ENCODE measurements at regions not wholly inside any gene's neighbourhood (a gene's known extent, or its start where the extent isn't known, plus 50 kb on each side); places are given as distances from the start of the nearest gene placed in this dataset.
"Not testable (repeated sequence)": the region's sequence is repeated elsewhere in the genome, so short reads cannot be mapped to it uniquely, and the experiment has no call there.

DNA sequence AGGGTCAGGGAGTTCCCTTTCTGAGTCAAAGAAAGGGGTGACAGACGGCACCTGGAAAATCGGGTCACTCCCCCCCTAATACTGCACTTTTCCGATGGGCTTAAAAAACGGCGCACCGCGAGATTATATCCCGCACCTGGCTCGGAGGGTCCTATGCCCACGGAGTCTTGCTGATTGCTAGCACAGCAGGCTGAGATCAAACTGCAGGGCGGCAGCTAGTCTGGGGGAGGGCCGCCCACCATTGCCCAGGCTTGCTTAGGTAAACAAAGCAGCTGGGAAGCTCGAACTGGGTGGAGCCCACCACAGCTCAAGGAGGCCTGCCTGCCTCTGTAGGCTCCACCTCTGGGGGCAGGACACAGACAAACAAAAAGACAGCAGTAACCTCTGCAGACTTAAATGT, 240.5 kb downstream of the OR4A5 start:
- TF ChIP-seq, protein P1, sequence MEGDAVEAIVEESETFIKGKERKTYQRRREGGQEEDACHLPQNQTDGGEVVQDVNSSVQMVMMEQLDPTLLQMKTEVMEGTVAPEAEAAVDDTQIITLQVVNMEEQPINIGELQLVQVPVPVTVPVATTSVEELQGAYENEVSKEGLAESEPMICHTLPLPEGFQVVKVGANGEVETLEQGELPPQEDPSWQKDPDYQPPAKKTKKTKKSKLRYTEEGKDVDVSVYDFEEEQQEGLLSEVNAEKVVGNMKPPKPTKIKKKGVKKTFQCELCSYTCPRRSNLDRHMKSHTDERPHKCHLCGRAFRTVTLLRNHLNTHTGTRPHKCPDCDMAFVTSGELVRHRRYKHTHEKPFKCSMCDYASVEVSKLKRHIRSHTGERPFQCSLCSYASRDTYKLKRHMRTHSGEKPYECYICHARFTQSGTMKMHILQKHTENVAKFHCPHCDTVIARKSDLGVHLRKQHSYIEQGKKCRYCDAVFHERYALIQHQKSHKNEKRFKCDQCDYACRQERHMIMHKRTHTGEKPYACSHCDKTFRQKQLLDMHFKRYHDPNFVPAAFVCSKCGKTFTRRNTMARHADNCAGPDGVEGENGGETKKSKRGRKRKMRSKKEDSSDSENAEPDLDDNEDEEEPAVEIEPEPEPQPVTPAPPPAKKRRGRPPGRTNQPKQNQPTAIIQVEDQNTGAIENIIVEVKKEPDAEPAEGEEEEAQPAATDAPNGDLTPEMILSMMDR (IDR thresholded peaks at IDR 0.05), result not testable (repeated sequence)
- not testable (repeated sequence) for TF ChIP-seq POLR2AphosphoS5, TCF7L2 (IDR thresholded peaks at IDR 0.05; ENCODE audit: low read depth, low read length)
- TF ChIP-seq, protein P2, sequence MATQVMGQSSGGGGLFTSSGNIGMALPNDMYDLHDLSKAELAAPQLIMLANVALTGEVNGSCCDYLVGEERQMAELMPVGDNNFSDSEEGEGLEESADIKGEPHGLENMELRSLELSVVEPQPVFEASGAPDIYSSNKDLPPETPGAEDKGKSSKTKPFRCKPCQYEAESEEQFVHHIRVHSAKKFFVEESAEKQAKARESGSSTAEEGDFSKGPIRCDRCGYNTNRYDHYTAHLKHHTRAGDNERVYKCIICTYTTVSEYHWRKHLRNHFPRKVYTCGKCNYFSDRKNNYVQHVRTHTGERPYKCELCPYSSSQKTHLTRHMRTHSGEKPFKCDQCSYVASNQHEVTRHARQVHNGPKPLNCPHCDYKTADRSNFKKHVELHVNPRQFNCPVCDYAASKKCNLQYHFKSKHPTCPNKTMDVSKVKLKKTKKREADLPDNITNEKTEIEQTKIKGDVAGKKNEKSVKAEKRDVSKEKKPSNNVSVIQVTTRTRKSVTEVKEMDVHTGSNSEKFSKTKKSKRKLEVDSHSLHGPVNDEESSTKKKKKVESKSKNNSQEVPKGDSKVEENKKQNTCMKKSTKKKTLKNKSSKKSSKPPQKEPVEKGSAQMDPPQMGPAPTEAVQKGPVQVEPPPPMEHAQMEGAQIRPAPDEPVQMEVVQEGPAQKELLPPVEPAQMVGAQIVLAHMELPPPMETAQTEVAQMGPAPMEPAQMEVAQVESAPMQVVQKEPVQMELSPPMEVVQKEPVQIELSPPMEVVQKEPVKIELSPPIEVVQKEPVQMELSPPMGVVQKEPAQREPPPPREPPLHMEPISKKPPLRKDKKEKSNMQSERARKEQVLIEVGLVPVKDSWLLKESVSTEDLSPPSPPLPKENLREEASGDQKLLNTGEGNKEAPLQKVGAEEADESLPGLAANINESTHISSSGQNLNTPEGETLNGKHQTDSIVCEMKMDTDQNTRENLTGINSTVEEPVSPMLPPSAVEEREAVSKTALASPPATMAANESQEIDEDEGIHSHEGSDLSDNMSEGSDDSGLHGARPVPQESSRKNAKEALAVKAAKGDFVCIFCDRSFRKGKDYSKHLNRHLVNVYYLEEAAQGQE (IDR thresholded peaks at IDR 0.05; ENCODE audit: insufficient read depth in 1 of 2, low read depth in 2 of 2, low read length in 1 of 2), result not testable (repeated sequence)
